ENCODE measurements at regions not wholly inside any gene's neighbourhood (a gene's known extent, or its start where the extent isn't known, plus 50 kb on each side); places are given as distances from the start of the nearest gene placed in this dataset.

DNA sequence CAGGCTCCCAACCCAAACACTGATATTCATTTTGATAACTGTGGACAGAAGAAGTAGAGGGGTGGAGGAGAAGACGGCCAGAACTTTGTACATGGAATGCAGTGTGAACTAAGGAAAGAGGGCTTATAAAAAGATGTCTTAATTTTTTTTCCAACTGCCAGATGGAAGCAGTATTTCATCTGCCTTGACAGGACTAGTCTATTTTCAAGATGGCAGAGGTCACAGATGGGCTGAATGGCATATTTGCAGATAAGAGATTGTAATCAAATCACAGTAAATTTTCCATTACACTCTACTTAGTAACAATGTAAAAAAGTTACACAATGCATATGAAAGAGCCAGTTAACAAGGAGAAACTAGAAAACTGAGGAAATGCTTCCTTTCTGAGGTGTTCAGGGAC, 246.8 kb upstream of the FMN2 start:
- TF ChIP-seq POLR2AphosphoS5 (IDR thresholded peaks at IDR 0.05) = no peak
- TF ChIP-seq, protein P1, sequence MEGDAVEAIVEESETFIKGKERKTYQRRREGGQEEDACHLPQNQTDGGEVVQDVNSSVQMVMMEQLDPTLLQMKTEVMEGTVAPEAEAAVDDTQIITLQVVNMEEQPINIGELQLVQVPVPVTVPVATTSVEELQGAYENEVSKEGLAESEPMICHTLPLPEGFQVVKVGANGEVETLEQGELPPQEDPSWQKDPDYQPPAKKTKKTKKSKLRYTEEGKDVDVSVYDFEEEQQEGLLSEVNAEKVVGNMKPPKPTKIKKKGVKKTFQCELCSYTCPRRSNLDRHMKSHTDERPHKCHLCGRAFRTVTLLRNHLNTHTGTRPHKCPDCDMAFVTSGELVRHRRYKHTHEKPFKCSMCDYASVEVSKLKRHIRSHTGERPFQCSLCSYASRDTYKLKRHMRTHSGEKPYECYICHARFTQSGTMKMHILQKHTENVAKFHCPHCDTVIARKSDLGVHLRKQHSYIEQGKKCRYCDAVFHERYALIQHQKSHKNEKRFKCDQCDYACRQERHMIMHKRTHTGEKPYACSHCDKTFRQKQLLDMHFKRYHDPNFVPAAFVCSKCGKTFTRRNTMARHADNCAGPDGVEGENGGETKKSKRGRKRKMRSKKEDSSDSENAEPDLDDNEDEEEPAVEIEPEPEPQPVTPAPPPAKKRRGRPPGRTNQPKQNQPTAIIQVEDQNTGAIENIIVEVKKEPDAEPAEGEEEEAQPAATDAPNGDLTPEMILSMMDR (IDR thresholded peaks at IDR 0.05 in 8 of 11, conservative IDR thresholded peaks at IDR 0.05 in 3 of 11) = no peak
